AG09319 (cell line): ENCODE measurements at regions not wholly inside any gene's neighbourhood (a gene's known extent, or its start where the extent isn't known, plus 50 kb on each side); places are given as distances from the start of the nearest gene placed in this dataset.
"Not testable (repeated sequence)": the region's sequence is repeated elsewhere in the genome, so short reads cannot be mapped to it uniquely, and the experiment has no call there.

ENCODE experiments used
- DNase-seq: peaks from one replicate; pipeline ENCODE4 v3.0.0-alpha.2; 2010; ENCODE audit warnings: low read depth; ENCODE audit errors: extremely low read depth
- CTCF ChIP-seq: IDR thresholded peaks from 2 replicates; pipeline ENCODE4 v1.5.1; 2011; ENCODE audit warnings: low read depth, mild to moderate bottlenecking, inconsistent platforms, low read length, moderate library complexity

- DNase-seq: no peak
- no peak for TF ChIP-seq CTCF
Observed at GRCh38 chr16:47872225-47872624, 283.6 kb downstream of the ABCC12 start.

DNA sequence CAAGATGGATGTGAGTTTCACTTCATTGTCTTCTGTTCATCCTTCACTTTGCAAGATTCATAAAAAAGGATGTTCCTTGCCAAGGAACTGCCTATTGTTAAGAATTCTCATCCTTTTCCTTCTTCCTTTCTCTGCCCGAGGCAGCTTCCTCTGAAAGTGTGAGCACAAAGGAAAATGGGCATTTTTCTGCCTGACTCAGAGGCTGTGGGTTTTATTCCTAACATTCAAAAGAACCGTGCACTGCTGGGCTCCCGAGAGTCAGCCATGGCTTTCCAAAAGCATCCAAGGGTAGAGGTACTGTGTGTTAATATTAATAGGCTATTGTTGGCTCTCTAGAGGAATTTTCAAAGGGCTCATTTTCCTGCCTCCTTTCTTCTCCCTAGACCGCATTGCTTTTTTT, 289.4 kb downstream of the ABCC12 start:
- no peak for DNase-seq
- TF ChIP-seq CTCF: no peak

DNA sequence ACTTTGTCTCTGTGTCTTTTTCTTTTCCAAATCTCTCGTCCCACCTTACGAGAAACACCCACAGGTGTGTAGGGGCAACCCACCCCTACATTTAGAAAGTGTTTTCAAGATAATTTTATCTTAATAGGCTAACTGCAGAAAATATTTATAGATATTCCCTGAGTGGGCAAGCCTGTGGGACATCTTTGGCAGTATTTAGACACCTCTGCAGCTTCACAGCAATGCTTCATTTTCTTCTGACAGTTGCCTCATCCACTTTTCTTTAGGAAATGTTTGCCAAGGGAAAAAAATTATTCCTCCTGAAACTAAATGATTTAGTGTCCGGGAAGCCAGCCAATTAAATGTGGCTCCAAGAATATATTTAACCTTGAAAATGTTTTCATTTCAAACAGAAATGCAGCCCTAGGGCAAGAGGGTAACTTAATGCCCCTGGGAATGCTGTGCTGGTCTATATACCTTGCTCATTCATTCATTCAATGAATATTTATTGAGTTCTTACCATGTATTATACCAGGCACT, 290.4 kb downstream of the ABCC12 start:
- no peak for TF ChIP-seq CTCF
- DNase-seq: no peak

DNA sequence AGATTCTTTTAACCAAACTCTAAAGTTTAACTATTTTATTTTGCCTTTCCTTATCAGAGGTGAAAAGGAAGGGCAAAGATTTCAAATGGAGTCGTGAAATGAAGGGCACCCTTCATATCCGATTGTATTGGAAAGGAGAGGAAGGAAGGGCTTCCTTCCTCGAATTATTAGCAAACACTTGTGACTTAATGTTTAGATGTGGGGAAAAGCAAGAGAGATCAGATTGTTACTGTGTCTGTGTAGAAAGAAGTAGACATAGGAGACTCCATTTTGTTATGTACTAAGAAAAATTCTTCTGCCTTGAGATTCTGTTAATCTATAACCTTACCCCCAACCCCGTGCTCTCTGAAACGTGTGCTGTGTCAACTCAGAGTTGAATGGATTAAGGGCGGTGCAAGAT, 291.5 kb downstream of the ABCC12 start:
- DNase-seq: not testable (repeated sequence)

DNA sequence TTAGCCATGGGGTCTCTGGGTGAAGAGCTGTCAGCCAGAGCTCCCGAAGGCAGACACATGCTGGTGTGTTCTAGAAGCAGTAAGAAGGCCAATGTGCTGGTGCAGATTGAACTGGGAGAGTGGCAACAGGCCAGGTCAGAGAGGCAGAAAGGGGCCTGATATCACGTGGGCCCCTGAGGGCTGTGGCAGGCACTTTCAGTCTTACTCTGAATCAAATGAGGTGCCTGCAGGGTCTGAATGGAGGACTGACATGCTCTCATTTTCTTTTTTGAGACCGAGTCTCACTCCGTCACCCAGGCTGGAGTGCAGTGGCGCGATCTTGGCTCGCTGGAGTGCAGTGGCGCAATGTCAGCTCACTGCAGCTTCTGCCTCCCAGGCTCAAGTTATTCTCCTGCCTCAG, 293.8 kb downstream of the ABCC12 start:
- no peak for DNase-seq
- TF ChIP-seq CTCF: no peak

DNA sequence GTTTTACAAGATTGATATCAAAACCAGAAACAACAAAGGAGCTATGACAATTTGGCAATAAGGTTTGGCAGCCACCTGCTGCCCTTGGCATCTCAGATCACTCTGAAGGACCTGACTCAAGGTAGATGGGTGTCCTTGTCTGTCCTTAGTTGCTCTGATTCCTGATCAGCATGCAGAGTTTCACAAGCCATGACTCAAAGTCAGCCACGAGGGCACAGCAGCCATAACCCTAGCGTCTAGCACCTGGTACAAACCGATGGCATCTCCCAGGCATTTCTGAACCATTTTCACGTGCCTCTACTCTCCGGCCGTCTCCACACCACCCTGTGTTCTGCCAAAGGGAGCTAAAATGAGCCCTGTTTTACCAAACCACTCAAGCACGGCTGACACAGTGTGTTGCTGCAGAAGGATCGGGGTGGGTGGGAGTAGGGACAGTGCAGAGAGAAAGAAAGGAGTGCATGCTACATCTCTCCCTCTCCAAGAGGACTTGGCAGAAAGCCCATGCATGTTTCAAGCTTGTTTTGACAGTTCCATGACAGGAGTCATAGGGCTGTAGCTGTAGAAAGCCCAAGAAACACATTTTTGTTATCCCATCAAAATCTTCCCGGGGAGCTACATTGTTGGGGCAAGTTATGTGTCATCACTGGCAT, 297.3 kb downstream of the ABCC12 start:
- no peak for DNase-seq
- TF ChIP-seq CTCF: no peak

- TF ChIP-seq CTCF: no peak
- DNase-seq: no peak
Observed at GRCh38 chr16:47855431-47855830, 300.4 kb downstream of the ABCC12 start.

DNA sequence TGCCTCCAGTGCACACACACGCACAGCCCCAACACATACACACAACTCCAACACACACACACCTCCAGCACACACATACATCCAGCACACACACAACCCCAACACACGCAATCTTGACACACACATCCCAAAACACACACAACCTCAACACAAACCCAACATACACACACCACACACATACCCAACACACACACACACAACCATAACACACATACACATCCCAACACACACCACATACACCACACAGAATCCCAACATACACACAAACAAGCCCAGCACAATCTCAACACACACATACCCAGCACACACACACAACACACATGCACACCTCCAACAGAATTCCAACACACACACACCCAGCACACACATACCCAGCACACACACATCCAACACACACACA, 301.1 kb downstream of the ABCC12 start:
- TF ChIP-seq CTCF: no peak
- DNase-seq: no peak
